HepG2 (cell line): ENCODE measurements at regions not wholly inside any gene's neighbourhood (a gene's known extent, or its start where the extent isn't known, plus 50 kb on each side); places are given as distances from the start of the nearest gene placed in this dataset.

Experiments used
- ATAC-seq: fragments of 200-7000 bp; cut with Tn5 transposase; 3 replicates; pipeline ENCODE4 v1.9.1; 2020; ENCODE audit warnings: mild to moderate bottlenecking, moderate library complexity
- BruUV-seq: library from RNA; stranded (reverse); fragments of 400-500 nt; replicated peaks from 2 replicates; lab custom pipeline; 2021; lab: Mats Ljungman, UMichigan
- CTCF ChIA-PET: fragments of 300-600 bp; formaldehyde crosslinking; extraction: SDS; loops from one replicate; lab custom pipeline; 2021; ENCODE audit warnings: low total read pairs, inconsistent platforms, low intra/inter-chr PET ratio; lab: Yijun Ruan, JAX
- POLR2A ChIA-PET: fragments of 350-600 bp; sonication (Branson Sonifier 250); formaldehyde crosslinking; loops from one replicate; lab custom pipeline; 2020; ENCODE audit warnings: antibody characterized with exemption, inconsistent platforms; lab: Yijun Ruan, JAX
- DNase-seq: peaks from one replicate; pipeline ENCODE4 v3.0.0-alpha.2; 2015; ENCODE audit warnings: low spot score
- FAIRE-seq: peaks from 3 replicates; lab custom pipeline; 2011; peaks lifted over from hg19 to GRCh38; lab: Jason Lieb, UNC
- H2AFZ ChIP-seq: one replicate; pipeline ENCODE4 v1.6.1; 2011; ENCODE audit warnings: low read length, inconsistent platforms
- H3K27ac ChIP-seq: fragments of 300-600 bp; 3 replicates; pipeline ENCODE4 v1.8.0; 2011; ENCODE audit warnings: mixed run types, mild to moderate bottlenecking, mixed read lengths, low read length, inconsistent platforms; ENCODE audit not compliant: insufficient read depth; ENCODE audit errors: extremely low read length
- H3K27me3 ChIP-seq, 2 experiments: fragments of 200-600 bp in 1 of 2; 2 replicates in 1 of 2; 3 replicates in 1 of 2; pipeline versions ENCODE4 v1.6.0 to v1.8.0; 2011; ENCODE audit warnings: low read length in 2 of 2, mild to moderate bottlenecking in 2 of 2, moderate library complexity in 2 of 2, inconsistent platforms in 1 of 2; ENCODE audit not compliant: insufficient read depth in 2 of 2, control insufficient read depth in 1 of 2
- H3K36me3 ChIP-seq, 2 experiments: fragments of 200-600 bp in 1 of 2; replicated peaks in 1 of 2; 2 replicates in 1 of 2; 3 replicates in 1 of 2; pipeline versions ENCODE4 v1.5.1 to v1.8.0; 2011; ENCODE audit warnings: low read length in 2 of 2, inconsistent platforms in 1 of 2; ENCODE audit not compliant: insufficient read depth in 2 of 2, control insufficient read depth in 1 of 2
- H3K4me1 ChIP-seq: 2 replicates; pipeline ENCODE4 v1.5.1; 2012; ENCODE audit warnings: low read length, inconsistent platforms; ENCODE audit not compliant: insufficient read depth
- H3K4me2 ChIP-seq: 2 replicates; pipeline ENCODE4 v1.6.0; 2011; ENCODE audit warnings: low read depth, low read length, inconsistent platforms
- H3K4me3 ChIP-seq, 3 experiments: fragments of 200-600 bp in 1 of 3; sonication (generic), shearing (Covaris generic) in 1 of 3; replicated peaks in 1 of 3; 2 replicates each; pipeline ENCODE4 v1.5.1; 2011 to 2016; ENCODE audit warnings: low read length in 3 of 3, inconsistent platforms in 2 of 3, low read depth in 2 of 3, mild to moderate bottlenecking in 2 of 3, control low read depth in 1 of 3, mixed read lengths in 1 of 3; ENCODE audit not compliant: insufficient read depth in 1 of 3
- H3K79me2 ChIP-seq: one replicate; pipeline ENCODE4 v1.6.1; 2011; ENCODE audit warnings: low read length, inconsistent platforms; ENCODE audit not compliant: insufficient read depth
- H3K9ac ChIP-seq: 2 replicates; pipeline ENCODE4 v1.6.0; 2011; ENCODE audit warnings: mild to moderate bottlenecking, low read depth, low read length, inconsistent platforms; ENCODE audit not compliant: insufficient read depth
- H3K9me3 ChIP-seq: 2 replicates; pipeline ENCODE4 v1.5.1; 2012; ENCODE audit warnings: mild to moderate bottlenecking, low read length
- H4K20me1 ChIP-seq: 2 replicates; pipeline ENCODE4 v1.6.0; 2011; ENCODE audit warnings: inconsistent platforms, mild to moderate bottlenecking, low read length, moderate library complexity; ENCODE audit not compliant: insufficient read depth
- HMG20A ChIP-seq: IDR thresholded peaks from 2 replicates; pipeline ENCODE4 v1.6.1; 2016; ENCODE audit warnings: borderline replicate concordance
- HMGXB3 ChIP-seq: sonication (generic); formaldehyde crosslinking; IDR thresholded peaks from 2 replicates; pipeline ENCODE4 v1.4.0; 2020; ENCODE audit warnings: missing genetic modification reagents, borderline replicate concordance
- MBNL3 ChIP-seq: fragments of 250-450 bp; sonication (Bioruptor Pico); conservative IDR thresholded peaks from 2 replicates; pipeline ENCODE4 v1.8.0; 2022; ENCODE audit warnings: mild to moderate bottlenecking, inconsistent platforms
- SMAD9 ChIP-seq: sonication (generic); formaldehyde crosslinking; IDR thresholded peaks from 2 replicates; pipeline ENCODE4 v1.5.1; 2020; ENCODE audit warnings: mild to moderate bottlenecking, missing genetic modification reagents
- TRIM24 ChIP-seq: sonication (generic); formaldehyde crosslinking; IDR thresholded peaks from 2 replicates; pipeline ENCODE4 v1.8.0; 2022; ENCODE audit warnings: mild to moderate bottlenecking, missing genetic modification reagents
- ZMYM3 ChIP-seq: sonication (generic); formaldehyde crosslinking; IDR thresholded peaks from 2 replicates; pipeline ENCODE4 v1.5.1; 2020; ENCODE audit warnings: mild to moderate bottlenecking, missing genetic modification reagents
- ZNF318 ChIP-seq: sonication (generic); formaldehyde crosslinking; IDR thresholded peaks from 2 replicates; pipeline ENCODE4 v1.4.0; 2020; ENCODE audit warnings: mild to moderate bottlenecking, missing genetic modification reagents
- ZNF782 ChIP-seq: sonication (generic); formaldehyde crosslinking; IDR thresholded peaks from 2 replicates; pipeline ENCODE4 v1.4.0; 2020; ENCODE audit warnings: missing genetic modification reagents, mild to moderate bottlenecking, borderline replicate concordance
- WGBS: methylation state at CpG from one replicate; pipeline ENCODE4 v1.1.6; 2017; ENCODE audit warnings: low lambda C conversion rate; 5-methylcytosine and 5-hydroxymethylcytosine counted together
- in situ Hi-C: cut with HindIII; loops from 2 replicates; pipeline ENCODE4 v1.10.0; 2017; ENCODE audit warnings: low pct_unique_long_range_greater_than_20kb; ENCODE audit not compliant: extremely low pct_ligation_motif_present
- intact Hi-C: fragments of 100-400 bp; cut with micrococcal nuclease; formaldehyde crosslinking; loops from one replicate; pipeline ENCODE4 v1.10.0; 2022; ENCODE audit not compliant: unreplicated experiment

- Histone ChIP-seq H3K9me3 (no peaks in the 10 kb centered on the region), H3K4me3 (no peak overlapping the region), H3K27me3 (peaks cover 0 to 10% of the 10 kb centered on the region in 2 experiments; a peak in 2 of 5 replicates), H4K20me1 (no peaks in the 10 kb centered on the region), H3K4me1 (peaks cover 8% of the 10 kb centered on the region), H3K36me3 (no peaks in the 10 kb centered on the region), H3K27ac (no peak overlapping the region), H3K9ac (no peak overlapping the region), H2AFZ (no peak overlapping the region), H3K79me2 (no peaks in the 10 kb centered on the region), H3K4me2 (no peak overlapping the region)
- in situ Hi-C loops (no loop called here), intact Hi-C loops (no loop called here)
- DNase-seq (no peak), FAIRE-seq (no peak), ATAC-seq (no peak)
- no peak for TF ChIP-seq HMG20A (CRISPR knock-in tag)
- no peak for TF ChIP-seq HMGXB3 (CRISPR knock-in tag)
- no peak for TF ChIP-seq SMAD9 (CRISPR knock-in tag)
- TF ChIP-seq ZMYM3 (CRISPR knock-in tag), result no peak
- no peak for TF ChIP-seq TRIM24
- no peak for TF ChIP-seq ZNF782 (CRISPR knock-in tag)
- no peak for TF ChIP-seq ZNF318 (CRISPR knock-in tag)
- TF ChIP-seq MBNL3, result no peak
- ChIA-PET CTCF (no interaction called here), POLR2A (no interaction called here)
- no TSS peak for BruUV-seq
- 28% methylated on average over 5 of the region's 5 CpGs for WGBS
These were observed 236.7 kb downstream of the CDC5L start for GRCh38 chr6:44624226-44624625.
